ENCODE measurements at regions not wholly inside any gene's neighbourhood (a gene's known extent, or its start where the extent isn't known, plus 50 kb on each side); places are given as distances from the start of the nearest gene placed in this dataset.
"Not testable (repeated sequence)": the region's sequence is repeated elsewhere in the genome, so short reads cannot be mapped to it uniquely, and the experiment has no call there.

GRCh38 chr2:226552571-226553285, 246.9 kb downstream of the IRS1 start:
- no peak for TF ChIP-seq SUZ12 (IDR thresholded peaks at IDR 0.05; ENCODE audit: extremely low read depth, insufficient read depth, insufficient read length)
- TF ChIP-seq ZNF274 (IDR thresholded peaks at IDR 0.05; ENCODE audit: low read depth, low read length) = no peak
- TF ChIP-seq YY1 (IDR thresholded peaks at IDR 0.05; ENCODE audit: insufficient read depth, insufficient read length) = no peak
- Histone ChIP-seq H3K9me3 (ENCODE audit: insufficient read depth, low read length) (no peaks in the 10 kb centered on the region), H3K9ac (ENCODE audit: insufficient read length, low read depth) (no peak overlapping the region), H3K4me3 (ENCODE audit: insufficient read length, low read depth) (no peak overlapping the region), H3K36me3 (ENCODE audit: insufficient read depth, insufficient read length, low read length) (no peaks in the 10 kb centered on the region), H3K27me3 (ENCODE audit: insufficient read depth, insufficient read length) (no peaks in the 10 kb centered on the region), H3K4me1 (ENCODE audit: insufficient read depth, insufficient read length) (no peaks in the 10 kb centered on the region)
- no peak for DNase-seq (ENCODE audit: low read depth, low spot score)

DNA sequence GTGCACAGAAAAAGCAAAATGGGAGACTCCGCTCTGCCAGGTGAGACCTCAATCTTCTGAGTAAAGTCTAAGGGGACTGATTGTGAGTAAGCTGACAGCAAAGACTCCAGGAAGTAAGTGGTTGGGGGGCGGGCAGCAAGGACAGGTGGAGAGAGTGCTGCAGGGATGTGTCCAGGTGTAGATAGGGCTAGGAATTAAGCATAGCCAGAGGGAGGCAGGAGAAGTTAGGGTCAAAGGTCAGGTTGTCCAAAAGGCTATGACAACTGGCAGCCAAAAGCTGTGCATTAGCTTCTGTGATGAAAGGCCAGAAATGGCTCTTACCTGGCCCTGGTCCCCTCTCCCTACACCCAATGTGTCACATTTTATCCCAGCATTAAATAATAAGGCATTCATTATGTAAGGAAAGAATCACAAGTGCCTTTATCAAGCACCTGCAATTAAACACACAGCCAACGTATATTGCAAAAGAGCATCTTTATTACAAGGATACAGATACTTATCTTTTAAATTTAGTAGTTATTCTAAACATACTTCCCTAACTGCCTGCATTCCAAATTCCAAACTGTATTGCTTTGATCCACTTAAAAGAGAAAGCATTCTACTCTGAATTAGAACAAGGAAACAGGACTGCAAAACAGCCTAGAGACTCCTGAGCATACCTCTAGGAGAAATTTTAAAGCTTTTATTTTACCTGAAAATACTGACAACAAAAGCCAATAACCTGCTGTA, 247.9 kb downstream of the IRS1 start:
- Histone ChIP-seq H3K9ac (ENCODE audit: insufficient read length, low read depth) (no peak overlapping the region), H3K9me3 (ENCODE audit: insufficient read depth, low read length) (no peaks in the 10 kb centered on the region), H3K27me3 (ENCODE audit: insufficient read depth, insufficient read length) (no peaks in the 10 kb centered on the region), H3K4me3 (ENCODE audit: insufficient read length, low read depth) (no peak overlapping the region), H3K36me3 (ENCODE audit: insufficient read depth, insufficient read length, low read length) (no peaks in the 10 kb centered on the region), H3K4me1 (ENCODE audit: insufficient read depth, insufficient read length) (no peaks in the 10 kb centered on the region)
- TF ChIP-seq YY1 (IDR thresholded peaks at IDR 0.05; ENCODE audit: insufficient read depth, insufficient read length) (no peak), ZNF274 (IDR thresholded peaks at IDR 0.05; ENCODE audit: low read depth, low read length) (no peak), SUZ12 (IDR thresholded peaks at IDR 0.05; ENCODE audit: extremely low read depth, insufficient read depth, insufficient read length) (no peak)
- DNase-seq (ENCODE audit: low read depth, low spot score) = no peak

DNA sequence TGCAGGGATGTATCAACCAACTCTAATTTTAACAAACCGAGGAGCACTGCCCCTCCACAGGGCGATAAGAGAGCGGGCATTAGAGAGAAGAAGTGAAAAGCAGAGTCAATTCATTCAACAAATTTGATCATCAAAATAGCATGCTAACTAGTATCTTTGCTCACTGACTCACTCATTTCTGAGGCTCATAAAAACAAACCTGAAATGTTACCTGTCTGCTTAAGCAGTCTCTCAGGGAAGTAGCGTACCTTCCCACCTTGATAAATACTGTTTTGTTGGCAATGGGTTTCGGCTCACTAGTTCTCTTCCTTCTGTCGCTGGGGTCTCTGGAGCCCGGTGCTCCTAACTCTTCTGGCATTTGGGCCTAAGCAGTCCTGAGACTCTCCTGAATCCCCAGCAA, 248.8 kb downstream of the IRS1 start:
- Histone ChIP-seq H3K4me1 (ENCODE audit: insufficient read depth, insufficient read length) (no peaks in the 10 kb centered on the region), H3K4me3 (ENCODE audit: insufficient read length, low read depth) (no peak overlapping the region), H3K27me3 (ENCODE audit: insufficient read depth, insufficient read length) (no peaks in the 10 kb centered on the region), H3K36me3 (ENCODE audit: insufficient read depth, insufficient read length, low read length) (no peaks in the 10 kb centered on the region), H3K9me3 (ENCODE audit: insufficient read depth, low read length) (no peaks in the 10 kb centered on the region), H3K9ac (ENCODE audit: insufficient read length, low read depth) (no peak overlapping the region)
- no peak for TF ChIP-seq SUZ12 (IDR thresholded peaks at IDR 0.05; ENCODE audit: extremely low read depth, insufficient read depth, insufficient read length)
- TF ChIP-seq YY1 (IDR thresholded peaks at IDR 0.05; ENCODE audit: insufficient read depth, insufficient read length) = no peak
- no peak for TF ChIP-seq ZNF274 (IDR thresholded peaks at IDR 0.05; ENCODE audit: low read depth, low read length)
- DNase-seq (ENCODE audit: low read depth, low spot score) = no peak

GRCh38 chr2:226548732-226549131, 250.9 kb downstream of the IRS1 start:
- Histone ChIP-seq H3K4me1 (ENCODE audit: insufficient read depth, insufficient read length) (no peaks in the 10 kb centered on the region), H3K9me3 (ENCODE audit: insufficient read depth, low read length) (no peaks in the 10 kb centered on the region), H3K4me3 (ENCODE audit: insufficient read length, low read depth) (no peak overlapping the region), H3K9ac (ENCODE audit: insufficient read length, low read depth) (no peak overlapping the region), H3K27me3 (ENCODE audit: insufficient read depth, insufficient read length) (no peaks in the 10 kb centered on the region), H3K36me3 (ENCODE audit: insufficient read depth, insufficient read length, low read length) (no peaks in the 10 kb centered on the region)
- DNase-seq (ENCODE audit: low read depth, low spot score) = no peak
- no peak for TF ChIP-seq ZNF274 (IDR thresholded peaks at IDR 0.05; ENCODE audit: low read depth, low read length)

GRCh38 chr2:226544596-226545210, 254.9 kb downstream of the IRS1 start:
- H3K27me3 ChIP-seq (ENCODE audit: insufficient read depth, insufficient read length) = no peaks in the 10 kb centered on the region
- no peaks in the 10 kb centered on the region for H3K4me1 ChIP-seq (ENCODE audit: insufficient read depth, insufficient read length)
- TF ChIP-seq ZNF274 (IDR thresholded peaks at IDR 0.05; ENCODE audit: low read depth, low read length) (no peak), SUZ12 (IDR thresholded peaks at IDR 0.05; ENCODE audit: extremely low read depth, insufficient read depth, insufficient read length) (no peak), YY1 (IDR thresholded peaks at IDR 0.05; ENCODE audit: insufficient read depth, insufficient read length) (no peak)
- H3K36me3 ChIP-seq (ENCODE audit: insufficient read depth, insufficient read length, low read length) = no peaks in the 10 kb centered on the region
- no peak overlapping the region for H3K4me3 ChIP-seq (ENCODE audit: insufficient read length, low read depth)
- no peak overlapping the region for H3K9ac ChIP-seq (ENCODE audit: insufficient read length, low read depth)
- no peaks in the 10 kb centered on the region for H3K9me3 ChIP-seq (ENCODE audit: insufficient read depth, low read length)
- DNase-seq (ENCODE audit: low read depth, low spot score) = no peak

DNA sequence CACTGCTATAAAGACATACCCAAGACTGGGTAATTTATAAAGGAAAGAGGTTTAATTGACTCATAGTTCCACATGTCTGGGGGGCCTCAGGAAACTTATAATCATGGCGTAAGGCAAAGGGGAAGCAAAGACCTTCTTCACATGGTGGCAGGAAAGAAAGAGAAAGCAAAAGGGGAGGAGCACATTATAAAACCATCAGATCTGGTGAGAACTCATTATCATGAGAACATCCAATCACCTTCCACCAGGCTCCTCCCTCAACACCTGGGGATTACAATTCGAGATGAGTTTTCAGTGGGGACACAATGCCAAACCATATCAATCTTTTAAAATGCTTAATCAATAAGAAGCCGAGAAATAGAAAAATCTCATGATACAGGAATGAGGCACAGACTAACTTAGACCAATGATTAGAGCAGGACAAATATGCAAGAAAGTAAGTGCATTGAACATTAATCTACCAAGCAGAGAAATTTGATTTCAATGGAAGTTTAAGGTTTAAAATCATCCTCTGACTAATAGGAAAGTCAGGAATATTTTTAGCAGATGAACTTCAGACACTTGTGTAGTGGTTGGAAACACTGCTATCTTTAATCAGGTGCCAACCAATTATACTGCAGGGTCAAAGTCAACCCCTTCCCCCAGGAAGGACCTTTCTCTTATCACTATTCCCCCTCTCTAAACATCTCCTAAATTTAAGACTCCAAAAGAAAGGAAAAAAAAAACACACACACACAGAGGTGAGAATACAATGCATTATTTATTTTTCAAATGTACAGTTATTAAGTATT, 259.2 kb downstream of the IRS1 start:
- H3K9ac ChIP-seq (ENCODE audit: insufficient read length, low read depth) = no peak overlapping the region
- TF ChIP-seq SUZ12 (IDR thresholded peaks at IDR 0.05; ENCODE audit: extremely low read depth, insufficient read depth, insufficient read length) = no peak
- no peak for TF ChIP-seq ZNF274 (IDR thresholded peaks at IDR 0.05; ENCODE audit: low read depth, low read length)
- no peaks in the 10 kb centered on the region for H3K36me3 ChIP-seq (ENCODE audit: insufficient read depth, insufficient read length, low read length)
- no peaks in the 10 kb centered on the region for H3K27me3 ChIP-seq (ENCODE audit: insufficient read depth, insufficient read length)
- H3K9me3 ChIP-seq (ENCODE audit: insufficient read depth, low read length) = no peaks in the 10 kb centered on the region
- H3K4me1 ChIP-seq (ENCODE audit: insufficient read depth, insufficient read length) = no peaks in the 10 kb centered on the region
- no peak overlapping the region for H3K4me3 ChIP-seq (ENCODE audit: insufficient read length, low read depth)
- DNase-seq (ENCODE audit: low read depth, low spot score) = no peak

GRCh38 chr2:226536410-226536809, 263.2 kb downstream of the IRS1 start:
- no peaks in the 10 kb centered on the region for H3K9me3 ChIP-seq (ENCODE audit: insufficient read depth, low read length)
- no peaks in the 10 kb centered on the region for H3K27me3 ChIP-seq (ENCODE audit: insufficient read depth, insufficient read length)
- no peak for TF ChIP-seq ZNF274 (IDR thresholded peaks at IDR 0.05; ENCODE audit: low read depth, low read length)
- no peak for TF ChIP-seq SUZ12 (IDR thresholded peaks at IDR 0.05; ENCODE audit: extremely low read depth, insufficient read depth, insufficient read length)
- TF ChIP-seq YY1 (IDR thresholded peaks at IDR 0.05; ENCODE audit: insufficient read depth, insufficient read length) = no peak
- H3K9ac ChIP-seq (ENCODE audit: insufficient read length, low read depth) = no peak overlapping the region
- H3K36me3 ChIP-seq (ENCODE audit: insufficient read depth, insufficient read length, low read length) = no peaks in the 10 kb centered on the region
- no peak for DNase-seq (ENCODE audit: low read depth, low spot score)
- no peaks in the 10 kb centered on the region for H3K4me1 ChIP-seq (ENCODE audit: insufficient read depth, insufficient read length)
- H3K4me3 ChIP-seq (ENCODE audit: insufficient read length, low read depth) = no peak overlapping the region

- not testable (repeated sequence) for H3K27me3 ChIP-seq (ENCODE audit: insufficient read depth, insufficient read length); H3K4me1 ChIP-seq (ENCODE audit: insufficient read depth, insufficient read length); H3K9ac ChIP-seq (ENCODE audit: insufficient read length, low read depth); H3K9me3 ChIP-seq (ENCODE audit: insufficient read depth, low read length); H3K4me3 ChIP-seq (ENCODE audit: insufficient read length, low read depth); H3K36me3 ChIP-seq (ENCODE audit: insufficient read depth, insufficient read length, low read length); DNase-seq (ENCODE audit: low read depth, low spot score)
These were observed 266.6 kb downstream of the IRS1 start for GRCh38 chr2:226532976-226533375.
